ENCODE measurements at regions not wholly inside any gene's neighbourhood (a gene's known extent, or its start where the extent isn't known, plus 50 kb on each side); places are given as distances from the start of the nearest gene placed in this dataset.

GRCh38 chr14:106200541-106201315 lies 674.3 kb downstream of the TMEM121 start:
- no peaks in the 10 kb centered on the region for H3K4me1 ChIP-seq
- no peaks in the 10 kb centered on the region for H3K9me3 ChIP-seq
- H3K27ac ChIP-seq, result no peak overlapping the region
- no peak overlapping the region for H3K4me3 ChIP-seq
- no peak for DNase-seq
- H3K27me3 ChIP-seq, result peaks cover 0 to 4% of the 10 kb centered on the region in 2 donors
- TF ChIP-seq POLR2A (IDR thresholded peaks at IDR 0.05) (no peak), CTCF (IDR thresholded peaks at IDR 0.05) (no peak)
- no peaks in the 10 kb centered on the region for H3K36me3 ChIP-seq (replicated peaks in 1 of 2; ENCODE audit: insufficient read depth in 1 of 2, low read depth in 2 of 2)
- WGBS, 2 donors, result 76 to 83% methylated on average over 25 of the region's 25 CpGs
- intact Hi-C loops (cut with DNase I), result no loop called here
- no peak for ATAC-seq

- 51 to 56% methylated on average over 2 of the region's 2 CpGs for WGBS, 2 donors
- TF ChIP-seq POLR2A (IDR thresholded peaks at IDR 0.05) (no peak), CTCF (IDR thresholded peaks at IDR 0.05) (no peak)
- Histone ChIP-seq H3K27me3 (peaks cover 0 to 4% of the 10 kb centered on the region in 2 donors), H3K4me1 (no peaks in the 10 kb centered on the region), H3K27ac (no peak overlapping the region), H3K36me3 (replicated peaks in 1 of 2; ENCODE audit: insufficient read depth in 1 of 2, low read depth in 2 of 2) (no peaks in the 10 kb centered on the region), H3K9me3 (no peaks in the 10 kb centered on the region), H3K4me3 (no peak overlapping the region)
- intact Hi-C loops (cut with DNase I), result no loop called here
- DNase-seq (no peak), ATAC-seq (no peak)
Observed at GRCh38 chr14:106201376-106201775, 675.0 kb downstream of the TMEM121 start.

- intact Hi-C loops (cut with DNase I), result no loop called here
- no peaks in the 10 kb centered on the region for H3K36me3 ChIP-seq (replicated peaks in 1 of 2; ENCODE audit: insufficient read depth in 1 of 2, low read depth in 2 of 2)
- ATAC-seq, result no peak
- H3K27me3 ChIP-seq, result peaks cover 0 to 4% of the 10 kb centered on the region in 2 donors
- H3K4me3 ChIP-seq, result no peak overlapping the region
- 52 to 64% methylated on average over 9 of the region's 9 CpGs for WGBS, 2 donors
- H3K9me3 ChIP-seq, result no peaks in the 10 kb centered on the region
- no peaks in the 10 kb centered on the region for H3K4me1 ChIP-seq
- no peak overlapping the region for H3K27ac ChIP-seq
- TF ChIP-seq CTCF (IDR thresholded peaks at IDR 0.05) (no peak), POLR2A (IDR thresholded peaks at IDR 0.05) (no peak)
- DNase-seq, result no peak
Observed at GRCh38 chr14:106203438-106203837, 677.1 kb downstream of the TMEM121 start.

GRCh38 chr14:106204063-106204462 lies 677.7 kb downstream of the TMEM121 start:
- intact Hi-C loops (cut with DNase I), result no loop called here
- ATAC-seq (no peak), DNase-seq (no peak)
- no peak overlapping the region for H3K4me3 ChIP-seq
- H3K27me3 ChIP-seq, result peaks cover 0 to 4% of the 10 kb centered on the region in 2 donors
- no peaks in the 10 kb centered on the region for H3K4me1 ChIP-seq
- WGBS, 2 donors, result 73 to 74% methylated on average over 18 of the region's 18 CpGs
- TF ChIP-seq POLR2A (IDR thresholded peaks at IDR 0.05) (no peak), CTCF (IDR thresholded peaks at IDR 0.05) (no peak)
- H3K36me3 ChIP-seq (replicated peaks in 1 of 2; ENCODE audit: insufficient read depth in 1 of 2, low read depth in 2 of 2), result no peaks in the 10 kb centered on the region
- no peaks in the 10 kb centered on the region for H3K9me3 ChIP-seq
- H3K27ac ChIP-seq, result no peak overlapping the region

- H3K4me3 ChIP-seq, result no peak overlapping the region
- TF ChIP-seq POLR2A (IDR thresholded peaks at IDR 0.05) (no peak), CTCF (IDR thresholded peaks at IDR 0.05) (no peak)
- no peak overlapping the region for H3K27ac ChIP-seq
- intact Hi-C loops (cut with DNase I), result no loop called here
- peaks cover 0 to 4% of the 10 kb centered on the region in 2 donors for H3K27me3 ChIP-seq
- H3K36me3 ChIP-seq (replicated peaks in 1 of 2; ENCODE audit: insufficient read depth in 1 of 2, low read depth in 2 of 2), result no peaks in the 10 kb centered on the region
- 17 to 24% methylated on average over 1 of the region's 1 CpG for WGBS, 2 donors
- H3K9me3 ChIP-seq, result no peaks in the 10 kb centered on the region
- DNase-seq (no peak), ATAC-seq (no peak)
- H3K4me1 ChIP-seq, result no peaks in the 10 kb centered on the region
Observed at GRCh38 chr14:106207316-106207715, 680.9 kb downstream of the TMEM121 start.

All from body of pancreas (tissue), 4 donors.